Frontal cortex (tissue), 3 donors: ENCODE measurements at regions not wholly inside any gene's neighbourhood (a gene's known extent, or its start where the extent isn't known, plus 50 kb on each side); places are given as distances from the start of the nearest gene placed in this dataset.

Source experiments
- DNase-seq, 2 donors: peaks; one replicate each; pipeline ENCODE4 v3.0.0; 2012; ENCODE audit warnings: low spot score in 2 of 2
- FAIRE-seq: peaks from 2 replicates; lab custom pipeline; 2012; peaks lifted over from hg19 to GRCh38; lab: Jason Lieb, UNC
- donor health status: control.
- donor health status: control.
- donor health status: control.

DNA sequence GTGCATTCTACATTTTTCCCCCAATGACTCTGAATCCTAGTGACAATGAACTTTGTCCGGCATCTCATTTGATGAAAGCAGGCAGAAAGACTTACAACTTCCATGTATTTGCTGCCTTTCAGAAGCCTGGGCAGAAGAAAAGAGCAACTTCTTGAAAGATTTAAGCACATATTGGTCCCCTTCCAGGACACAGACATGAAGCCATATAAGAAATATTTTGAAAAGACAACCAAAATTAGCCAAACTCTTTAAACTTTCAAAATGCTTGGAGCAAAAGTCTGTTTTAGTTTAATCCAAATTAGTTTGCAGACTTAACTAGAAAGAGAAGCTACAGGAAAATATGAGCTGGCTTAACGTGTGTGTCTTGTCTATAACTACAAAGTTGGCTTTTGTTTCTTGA is 492.5 kb downstream of the NR4A2 start:
- DNase-seq (no peak), FAIRE-seq (no peak)

DNA sequence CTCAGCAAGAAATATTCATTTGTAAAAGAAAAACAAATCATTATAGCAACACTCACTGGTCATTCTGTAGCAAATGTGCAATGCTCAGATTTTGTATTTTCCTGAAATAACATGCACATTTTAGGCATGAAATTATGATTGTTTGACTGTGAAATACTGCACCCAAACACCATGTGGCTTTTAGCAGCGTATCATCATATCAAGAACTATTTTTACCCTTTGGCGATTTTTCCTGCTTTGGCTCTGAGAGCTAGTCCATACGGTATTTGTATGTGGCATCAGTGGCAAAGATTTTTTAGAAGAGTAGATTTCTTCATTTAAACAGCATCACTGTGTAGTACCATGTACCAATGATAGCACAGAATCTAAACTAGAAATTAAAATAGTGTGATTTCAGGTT is 493.1 kb downstream of the NR4A2 start:
- FAIRE-seq = no peak

DNA sequence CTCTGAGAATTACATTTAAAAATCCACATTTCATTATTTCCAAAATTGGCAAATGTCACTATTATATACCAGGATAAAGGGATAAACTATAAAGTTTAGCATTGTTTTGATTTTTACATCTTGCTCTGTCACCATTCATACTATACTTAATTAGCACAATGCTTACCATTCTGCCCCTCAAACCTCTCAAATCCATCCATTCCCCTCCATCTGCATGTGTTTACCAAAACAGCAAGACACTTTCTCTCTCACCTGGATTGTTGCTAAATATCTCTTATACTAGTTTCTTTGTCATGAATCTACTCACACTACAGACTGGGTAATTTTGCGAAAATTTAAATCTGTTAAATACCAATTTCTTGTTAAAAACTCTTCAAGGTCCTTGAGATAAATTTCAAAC is 496.1 kb downstream of the NR4A2 start:
- DNase-seq (no peak), FAIRE-seq (no peak)

More for the DNA sequence above, 493.1 kb downstream of the NR4A2 start:
- DNase-seq = no peak

GRCh38 chr2:155830817-155831579 is 501.5 kb downstream of the NR4A2 start:
- no peak for FAIRE-seq

DNA sequence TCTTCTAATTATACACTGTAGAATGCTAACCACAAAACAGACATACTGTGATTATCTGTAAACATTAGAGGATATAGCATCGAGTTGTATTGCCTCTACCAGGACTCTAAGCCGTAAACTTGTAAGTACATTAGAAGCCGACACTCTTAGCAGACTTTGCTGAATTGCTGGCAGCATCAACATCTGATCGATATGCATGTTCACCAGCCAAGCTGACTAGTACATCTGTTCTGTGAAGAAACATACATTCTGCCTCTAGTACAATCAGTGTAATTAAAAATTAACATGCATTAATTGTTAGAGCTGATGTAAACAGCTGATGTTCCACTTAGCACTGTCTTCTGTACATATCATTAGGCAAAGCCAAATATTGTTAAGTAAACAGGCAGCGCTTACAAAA is 502.2 kb downstream of the NR4A2 start:
- no peak for FAIRE-seq
- DNase-seq = no peak

More at GRCh38 chr2:155830817-155831579, 501.5 kb downstream of the NR4A2 start:
- no peak for DNase-seq

GRCh38 chr2:155825876-155826275 is 506.6 kb downstream of the NR4A2 start:
- DNase-seq (no peak), FAIRE-seq (no peak)

DNA sequence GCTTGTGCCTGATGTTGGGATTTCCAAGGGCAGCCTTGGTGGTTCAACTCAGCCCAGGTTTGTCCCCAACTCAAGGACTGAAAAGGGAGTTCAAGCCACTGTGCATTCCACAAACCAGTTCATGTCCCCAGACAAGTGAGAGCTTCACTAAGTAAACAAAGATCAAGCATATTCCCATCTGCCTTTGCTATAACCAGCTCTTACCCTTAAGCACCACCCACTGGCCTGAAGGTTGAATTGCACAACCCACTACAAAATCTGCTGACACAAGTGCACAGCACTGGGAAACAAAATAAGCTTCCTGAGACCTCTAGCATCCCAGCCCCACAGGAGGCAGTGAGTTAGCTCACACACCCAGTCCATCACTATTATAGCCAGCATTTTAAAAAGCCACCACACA is 516.7 kb downstream of the NR4A2 start:
- DNase-seq (no peak), FAIRE-seq (no peak)

- no peak for DNase-seq
- FAIRE-seq = no peak
These were observed 517.2 kb downstream of the NR4A2 start for GRCh38 chr2:155815275-155815674.

DNA sequence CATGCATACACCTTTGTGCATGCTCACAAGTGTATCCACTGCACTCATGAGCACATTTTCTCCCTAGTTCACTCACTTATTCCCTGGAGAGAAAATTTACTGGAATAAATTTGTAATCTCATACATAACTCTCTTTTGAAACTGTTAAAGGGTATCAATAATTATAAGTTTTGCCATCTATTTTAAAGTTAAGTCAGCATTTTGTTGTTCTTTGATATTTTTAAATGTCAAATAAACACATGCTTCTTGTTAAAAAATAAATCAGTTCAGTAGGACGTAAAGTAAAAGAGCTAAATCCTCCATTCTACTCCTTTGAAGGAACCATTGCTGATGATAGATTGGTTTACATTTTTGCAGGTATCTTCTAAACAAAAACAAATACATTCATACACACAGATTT is 522.1 kb downstream of the NR4A2 start:
- FAIRE-seq = no peak

GRCh38 chr2:155802888-155803287 is 529.6 kb downstream of the NR4A2 start:
- FAIRE-seq = no peak
- DNase-seq = no peak

More for the DNA sequence above, 522.1 kb downstream of the NR4A2 start:
- no peak for DNase-seq

DNA sequence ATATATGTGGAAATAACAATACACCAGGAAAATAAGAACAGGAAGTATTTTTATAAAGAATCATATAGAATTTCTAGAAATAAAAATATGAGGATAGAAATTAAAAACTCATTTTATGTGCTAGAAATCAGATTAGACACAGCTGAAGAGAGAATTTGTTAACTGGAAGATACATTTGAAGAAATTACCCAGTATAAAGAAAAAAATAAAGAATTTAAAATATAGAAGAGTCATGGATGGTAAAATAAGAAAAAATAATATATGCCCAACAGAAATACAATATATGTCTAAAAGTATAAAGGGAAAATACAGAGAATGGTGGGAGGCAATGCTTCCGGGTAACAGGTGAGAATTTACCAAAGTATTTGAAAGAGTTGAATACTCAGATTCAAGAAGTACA is 539.9 kb downstream of the NR4A2 start:
- no peak for DNase-seq
- FAIRE-seq = no peak

DNA sequence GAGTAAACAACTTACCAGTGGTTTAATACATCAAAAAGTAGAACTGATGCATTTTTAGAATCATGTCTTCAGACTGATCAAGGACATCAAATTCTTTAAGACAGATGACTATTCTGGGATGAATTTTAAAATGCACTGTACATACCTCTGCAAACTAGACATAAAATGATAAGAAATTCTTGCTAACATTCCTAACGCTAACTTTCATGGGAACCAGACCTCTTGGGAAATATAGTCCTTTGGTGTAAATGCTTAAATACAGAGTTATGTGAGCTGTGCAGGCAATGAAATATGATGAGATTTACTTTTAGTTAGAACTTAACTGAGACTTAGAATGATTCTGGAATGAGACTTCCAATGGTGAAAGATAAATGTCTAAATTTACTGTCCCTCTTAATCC is 562.0 kb downstream of the NR4A2 start:
- FAIRE-seq = no peak
- no peak for DNase-seq

- FAIRE-seq (no peak), DNase-seq (no peak)
These were observed 566.0 kb downstream of the NR4A2 start for GRCh38 chr2:155766342-155767115.

DNA sequence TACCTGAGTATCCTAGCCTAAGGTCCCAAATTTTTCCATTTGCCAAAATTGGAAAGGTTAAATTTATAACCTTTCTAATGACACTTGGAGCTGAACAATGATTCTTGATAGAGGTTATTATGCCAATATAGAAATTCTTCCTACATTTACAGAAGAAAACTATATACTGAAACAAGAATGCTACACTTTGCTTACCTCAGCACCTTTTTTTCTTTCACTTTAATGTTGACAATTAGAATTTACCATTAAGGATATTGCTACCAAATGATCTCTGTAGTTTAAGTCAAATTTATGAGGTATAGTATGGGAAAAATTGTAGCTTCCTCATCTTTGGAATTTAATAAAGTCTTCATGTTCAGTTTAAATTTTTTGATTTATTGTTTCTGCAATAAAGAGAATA is 577.0 kb downstream of the NR4A2 start:
- DNase-seq (no peak), FAIRE-seq (no peak)

DNA sequence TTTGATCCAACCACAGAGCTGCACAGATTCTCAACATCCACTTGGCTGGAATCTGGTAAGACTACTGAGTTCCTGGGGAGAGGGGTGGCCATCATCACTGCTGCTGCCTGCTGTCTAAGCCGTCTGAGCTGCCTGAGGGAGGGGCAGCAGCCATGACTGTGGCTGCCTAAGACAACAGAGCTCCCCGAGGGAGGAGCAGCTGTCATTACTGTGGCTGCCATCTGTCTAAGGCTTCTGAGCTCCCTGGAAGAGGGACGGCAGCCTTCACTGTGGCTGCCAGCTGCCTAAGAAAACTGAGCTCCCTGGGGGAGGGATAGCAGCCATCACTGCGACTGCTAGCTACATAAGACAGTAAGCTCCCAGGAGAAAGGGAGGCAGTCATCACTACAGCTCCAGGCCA is 584.4 kb downstream of the NR4A2 start:
- DNase-seq (no peak), FAIRE-seq (no peak)

- DNase-seq (no peak), FAIRE-seq (no peak)
These were observed 585.0 kb downstream of the NR4A2 start for GRCh38 chr2:155747531-155747930.

GRCh38 chr2:155733091-155733853 is 599.2 kb downstream of the NR4A2 start:
- no peak for FAIRE-seq
- DNase-seq = peak in 1 of 2 donors; percentile 2

DNA sequence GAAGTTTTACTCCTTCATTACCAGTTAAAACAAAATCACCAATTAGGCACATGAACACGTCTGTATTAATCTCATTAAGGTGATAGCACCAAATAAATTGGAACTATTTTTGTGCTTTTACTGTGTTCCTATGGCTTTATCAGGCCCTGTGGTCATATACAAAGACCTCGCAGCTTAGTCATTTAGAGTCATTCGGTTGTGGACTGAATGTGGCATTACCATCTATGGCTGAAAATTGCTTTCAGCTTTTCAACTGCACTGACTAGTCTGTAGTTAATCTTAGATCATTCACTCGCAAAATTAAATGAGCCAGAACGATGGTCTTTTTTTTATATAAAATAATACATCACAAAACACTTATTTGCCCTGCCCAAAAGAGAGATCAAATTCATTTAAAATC is 601.7 kb downstream of the NR4A2 start:
- no peak for FAIRE-seq
- no peak for DNase-seq

DNA sequence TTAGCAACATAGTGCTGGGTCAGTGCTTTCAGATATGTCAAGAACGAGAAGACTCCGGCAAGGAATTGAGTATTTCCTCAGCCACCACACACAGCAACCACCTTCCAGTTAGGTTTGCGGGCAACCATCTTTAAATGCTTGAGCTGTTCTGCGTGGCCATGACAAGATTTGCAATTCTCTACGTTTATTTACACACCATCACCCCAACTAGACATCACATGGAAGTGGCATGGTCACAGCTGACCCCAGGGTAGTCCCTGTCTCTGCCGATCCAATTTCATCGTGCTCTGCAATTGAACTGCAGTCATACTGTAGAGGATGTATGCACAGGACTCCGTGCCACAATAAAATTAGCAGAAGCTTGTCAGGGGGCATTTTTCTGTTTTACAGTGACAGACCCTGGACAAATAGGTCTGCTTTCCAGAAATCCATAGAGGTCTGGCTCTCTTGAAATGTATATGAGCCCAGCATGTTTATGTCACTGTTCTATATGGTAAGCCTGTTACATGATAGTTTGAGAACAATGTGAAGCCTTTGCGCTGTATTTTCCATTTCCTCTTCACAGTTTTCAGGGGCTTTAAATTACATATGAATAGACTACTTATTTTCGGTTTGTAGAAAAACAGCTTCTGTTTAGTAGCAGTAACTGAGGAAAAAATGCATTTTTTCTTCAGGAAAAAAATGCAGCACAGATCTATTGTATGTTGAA is 605.2 kb downstream of the NR4A2 start:
- DNase-seq (no peak), FAIRE-seq (no peak)

- FAIRE-seq (no peak), DNase-seq (no peak)
These were observed 610.2 kb downstream of the NR4A2 start for GRCh38 chr2:155722290-155722689.
